ENCODE measurements at regions not wholly inside any gene's neighbourhood (a gene's known extent, or its start where the extent isn't known, plus 50 kb on each side); places are given as distances from the start of the nearest gene placed in this dataset.

GRCh38 chr10:80896076-80896475 lies 358.4 kb downstream of the SH2D4B start:
- no peak overlapping the region for H3K4me2 ChIP-seq (ENCODE audit: low read depth, low read length, poor library complexity, severe bottlenecking)
- TF ChIP-seq CTCF (IDR thresholded peaks at IDR 0.05; ENCODE audit: insufficient read depth, low read length, poor library complexity, severe bottlenecking): no peak
- no peak for TF ChIP-seq EZH2phosphoT487 (conservative IDR thresholded peaks at IDR 0.05; ENCODE audit: low read length)
- no peak overlapping the region for H3K9ac ChIP-seq (ENCODE audit: low read length)
- no peaks in the 10 kb centered on the region for H4K20me1 ChIP-seq (ENCODE audit: low read depth, low read length)
- H3K9me2 ChIP-seq (replicated peaks; ENCODE audit: insufficient read depth, low read length): no peaks in the 10 kb centered on the region
- H3F3A ChIP-seq (ENCODE audit: insufficient read depth): no peaks in the 10 kb centered on the region
- H2AFZ ChIP-seq (ENCODE audit: low read depth, low read length, severe bottlenecking): no peak overlapping the region
- no peaks in the 10 kb centered on the region for H3K27me3 ChIP-seq (ENCODE audit: low read length)
- H3K79me2 ChIP-seq (ENCODE audit: insufficient read depth, low read length): no peaks in the 10 kb centered on the region
- H3K27ac ChIP-seq (ENCODE audit: low read depth, low read length): no peak overlapping the region
- no peaks in the 10 kb centered on the region for H3K36me3 ChIP-seq (ENCODE audit: low read length)
- H3K4me3 ChIP-seq (ENCODE audit: insufficient read depth, low read length, poor library complexity, severe bottlenecking): no peak overlapping the region
- H3K9me3 ChIP-seq (ENCODE audit: insufficient read depth, low read length): no peaks in the 10 kb centered on the region

GRCh38 chr10:80896959-80897358 lies 359.3 kb downstream of the SH2D4B start:
- Histone ChIP-seq H3K27ac (ENCODE audit: low read depth, low read length) (no peak overlapping the region), H3K27me3 (ENCODE audit: low read length) (no peaks in the 10 kb centered on the region)
- TF ChIP-seq CTCF (IDR thresholded peaks at IDR 0.05; ENCODE audit: insufficient read depth, low read length, poor library complexity, severe bottlenecking) (no peak), EZH2phosphoT487 (conservative IDR thresholded peaks at IDR 0.05; ENCODE audit: low read length) (no peak)

GRCh38 chr10:80900661-80901060 lies 363.0 kb downstream of the SH2D4B start:
- H3K4me3 ChIP-seq (ENCODE audit: insufficient read depth, low read length, poor library complexity, severe bottlenecking): no peak overlapping the region
- H3K27me3 ChIP-seq (ENCODE audit: low read length): no peaks in the 10 kb centered on the region
- H3K4me2 ChIP-seq (ENCODE audit: low read depth, low read length, poor library complexity, severe bottlenecking): no peak overlapping the region
- H3K9me3 ChIP-seq (ENCODE audit: insufficient read depth, low read length): no peaks in the 10 kb centered on the region
- H3K9me2 ChIP-seq (replicated peaks; ENCODE audit: insufficient read depth, low read length): no peaks in the 10 kb centered on the region
- H3K27ac ChIP-seq (ENCODE audit: low read depth, low read length): no peak overlapping the region
- TF ChIP-seq CTCF (IDR thresholded peaks at IDR 0.05; ENCODE audit: insufficient read depth, low read length, poor library complexity, severe bottlenecking): no peak
- TF ChIP-seq EZH2phosphoT487 (conservative IDR thresholded peaks at IDR 0.05; ENCODE audit: low read length): no peak
- H4K20me1 ChIP-seq (ENCODE audit: low read depth, low read length): no peaks in the 10 kb centered on the region
- H3K79me2 ChIP-seq (ENCODE audit: insufficient read depth, low read length): no peaks in the 10 kb centered on the region
- no peaks in the 10 kb centered on the region for H3F3A ChIP-seq (ENCODE audit: insufficient read depth)
- no peak overlapping the region for H2AFZ ChIP-seq (ENCODE audit: low read depth, low read length, severe bottlenecking)
- no peaks in the 10 kb centered on the region for H3K36me3 ChIP-seq (ENCODE audit: low read length)
- no peak overlapping the region for H3K9ac ChIP-seq (ENCODE audit: low read length)

More at GRCh38 chr10:80896959-80897358, 359.3 kb downstream of the SH2D4B start:
- no peaks in the 10 kb centered on the region for H3K79me2 ChIP-seq (ENCODE audit: insufficient read depth, low read length)
- no peak overlapping the region for H3K4me2 ChIP-seq (ENCODE audit: low read depth, low read length, poor library complexity, severe bottlenecking)
- H4K20me1 ChIP-seq (ENCODE audit: low read depth, low read length): no peaks in the 10 kb centered on the region
- H3F3A ChIP-seq (ENCODE audit: insufficient read depth): no peaks in the 10 kb centered on the region
- H3K4me3 ChIP-seq (ENCODE audit: insufficient read depth, low read length, poor library complexity, severe bottlenecking): no peak overlapping the region
- H3K36me3 ChIP-seq (ENCODE audit: low read length): no peaks in the 10 kb centered on the region
- no peaks in the 10 kb centered on the region for H3K9me3 ChIP-seq (ENCODE audit: insufficient read depth, low read length)
- no peak overlapping the region for H2AFZ ChIP-seq (ENCODE audit: low read depth, low read length, severe bottlenecking)
- H3K9me2 ChIP-seq (replicated peaks; ENCODE audit: insufficient read depth, low read length): no peaks in the 10 kb centered on the region
- H3K9ac ChIP-seq (ENCODE audit: low read length): no peak overlapping the region

All from SU-DHL-6 (cell line).